Activated CD8-positive, alpha-beta memory T cell treated with anti-CD3 and anti-CD28 coated beads for 36 hours (primary cell): ENCODE measurements at regions not wholly inside any gene's neighbourhood (a gene's known extent, or its start where the extent isn't known, plus 50 kb on each side); places are given as distances from the start of the nearest gene placed in this dataset.
"Not testable (repeated sequence)": the region's sequence is repeated elsewhere in the genome, so short reads cannot be mapped to it uniquely, and the experiment has no call there.

Experiments
- CTCF ChIA-PET: fragments of 350-600 bp; sonication (Branson Sonifier 250); formaldehyde crosslinking; loops from one replicate; lab custom pipeline; 2021; ENCODE audit warnings: antibody characterized with exemption; lab: Charles Lee
- POLR2A ChIA-PET: fragments of 350-600 bp; sonication (Branson Sonifier 250); formaldehyde crosslinking; loops from one replicate; lab custom pipeline; 2021; ENCODE audit warnings: antibody characterized with exemption; lab: Charles Lee

DNA sequence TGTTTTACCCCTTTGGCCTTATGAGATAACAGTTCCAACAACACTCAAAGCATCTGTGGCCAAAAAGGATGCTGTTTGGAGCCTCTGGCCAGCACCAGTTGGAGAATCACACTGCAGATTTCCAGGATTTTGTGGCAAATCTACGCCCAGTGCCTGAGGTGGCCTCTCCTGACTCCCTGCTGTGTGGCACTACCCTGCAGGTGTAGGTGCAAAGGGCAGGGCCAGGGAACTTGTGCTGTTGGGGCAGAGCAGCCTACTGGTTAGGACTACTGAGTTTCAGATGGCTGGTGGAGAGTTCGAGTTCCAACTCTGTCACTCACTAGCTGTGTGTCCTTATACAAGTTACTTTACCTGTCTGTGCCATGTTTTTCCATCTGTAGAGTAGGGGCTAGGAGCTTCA, 170.5 kb downstream of the PTPRU start:
- CTCF ChIA-PET: no interaction called here

DNA sequence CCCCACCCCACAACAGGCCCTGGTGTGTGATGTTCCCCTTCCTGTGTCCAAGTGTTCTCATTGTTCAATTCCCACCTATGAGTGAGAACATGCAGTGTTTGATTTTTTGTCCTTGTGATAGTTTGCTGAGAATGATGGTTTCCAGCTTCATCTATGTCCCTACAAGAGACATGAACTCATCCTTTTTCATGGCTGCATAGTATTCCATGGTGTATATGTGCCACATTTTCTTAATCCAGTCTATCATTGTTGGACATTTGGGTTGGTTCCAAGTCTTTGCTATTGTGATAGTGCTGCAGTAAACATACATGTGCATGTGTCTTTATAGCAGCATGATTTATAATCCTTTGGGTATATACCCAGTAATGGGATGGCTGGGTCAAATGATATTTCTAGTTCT, 163.9 kb downstream of the PTPRU start:
- CTCF ChIA-PET, POLR2A ChIA-PET: not testable (repeated sequence)

More for the DNA sequence above, 170.5 kb downstream of the PTPRU start:
- POLR2A ChIA-PET: no interaction called here

DNA sequence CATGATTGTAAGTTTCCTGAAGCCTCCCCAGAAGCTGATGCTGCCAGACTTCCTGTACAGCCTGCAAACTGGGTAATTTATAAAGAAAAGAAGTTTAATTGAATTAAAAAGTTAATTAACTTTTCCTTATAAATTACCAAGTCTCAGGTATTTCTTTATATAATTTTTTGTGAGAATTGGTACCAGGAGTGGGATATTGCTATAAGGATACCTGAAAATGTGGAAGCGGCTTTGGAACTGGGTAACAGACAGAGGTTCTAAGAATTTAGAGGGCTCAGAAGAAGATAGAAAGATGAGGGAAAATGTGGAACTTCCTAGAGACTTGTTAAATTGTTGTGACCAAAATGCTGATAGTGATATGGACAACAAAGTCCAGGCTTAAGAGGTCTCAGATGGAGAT, 163.1 kb downstream of the PTPRU start:
- CTCF ChIA-PET: no interaction called here
- POLR2A ChIA-PET: no interaction called here

DNA sequence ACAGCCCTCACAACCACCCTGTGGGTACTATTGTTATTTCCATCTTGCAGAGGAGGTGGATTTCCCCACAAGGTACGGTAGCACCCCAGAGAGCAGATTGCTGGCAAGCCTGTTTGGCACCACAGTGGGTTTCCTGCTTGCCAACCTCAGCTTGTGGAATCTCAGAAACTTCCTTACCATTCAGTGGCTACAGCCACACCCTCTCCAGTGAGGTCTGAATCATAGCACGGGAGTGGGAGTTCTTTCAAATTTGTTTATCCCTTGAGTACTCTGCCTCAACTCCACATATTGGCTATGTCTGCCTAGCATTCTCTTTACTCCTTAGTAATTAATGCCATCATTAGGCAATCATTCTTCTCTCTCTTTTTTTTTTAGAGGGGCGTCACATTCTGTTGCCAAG, 162.1 kb downstream of the PTPRU start:
- POLR2A ChIA-PET: no interaction called here
- CTCF ChIA-PET: no interaction called here

DNA sequence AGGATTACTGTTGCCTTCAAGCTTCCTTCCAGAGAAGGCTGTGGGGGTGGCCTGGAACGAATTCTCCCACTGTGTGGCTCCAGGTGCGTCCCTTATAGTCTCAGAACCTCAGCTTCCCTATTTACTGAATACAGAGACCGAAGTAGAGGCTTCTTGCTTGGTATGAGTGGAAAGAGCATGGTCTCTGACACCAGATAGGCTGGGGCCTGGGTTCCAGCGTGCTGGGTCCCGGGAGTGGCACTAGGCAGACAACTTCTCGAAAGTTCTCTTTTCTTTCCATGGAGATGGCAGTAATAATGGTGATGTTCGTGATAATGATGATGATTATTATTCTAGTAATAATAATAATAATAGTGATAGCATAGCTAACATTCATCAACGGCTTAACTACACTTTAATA, 161.7 kb downstream of the PTPRU start:
- CTCF ChIA-PET: no interaction called here
- POLR2A ChIA-PET: no interaction called here

DNA sequence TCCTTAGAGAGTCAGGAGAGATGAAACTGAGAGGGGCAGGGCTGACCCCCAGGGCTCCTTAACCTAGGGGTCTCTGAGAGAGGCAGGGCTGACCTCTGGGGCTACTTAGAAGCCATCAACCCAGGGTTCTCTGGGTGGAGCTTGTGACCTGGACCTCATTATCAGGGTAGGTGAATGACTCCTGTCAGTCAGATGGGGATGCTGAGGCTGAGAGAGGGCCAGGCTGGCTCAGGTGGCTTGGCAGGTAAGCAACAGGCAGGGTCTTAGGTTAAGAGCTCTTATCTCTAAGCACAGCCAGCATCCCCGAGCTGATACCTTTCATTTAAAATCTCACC, 160.9 kb downstream of the PTPRU start:
- POLR2A ChIA-PET: no interaction called here
- CTCF ChIA-PET: no interaction called here

DNA sequence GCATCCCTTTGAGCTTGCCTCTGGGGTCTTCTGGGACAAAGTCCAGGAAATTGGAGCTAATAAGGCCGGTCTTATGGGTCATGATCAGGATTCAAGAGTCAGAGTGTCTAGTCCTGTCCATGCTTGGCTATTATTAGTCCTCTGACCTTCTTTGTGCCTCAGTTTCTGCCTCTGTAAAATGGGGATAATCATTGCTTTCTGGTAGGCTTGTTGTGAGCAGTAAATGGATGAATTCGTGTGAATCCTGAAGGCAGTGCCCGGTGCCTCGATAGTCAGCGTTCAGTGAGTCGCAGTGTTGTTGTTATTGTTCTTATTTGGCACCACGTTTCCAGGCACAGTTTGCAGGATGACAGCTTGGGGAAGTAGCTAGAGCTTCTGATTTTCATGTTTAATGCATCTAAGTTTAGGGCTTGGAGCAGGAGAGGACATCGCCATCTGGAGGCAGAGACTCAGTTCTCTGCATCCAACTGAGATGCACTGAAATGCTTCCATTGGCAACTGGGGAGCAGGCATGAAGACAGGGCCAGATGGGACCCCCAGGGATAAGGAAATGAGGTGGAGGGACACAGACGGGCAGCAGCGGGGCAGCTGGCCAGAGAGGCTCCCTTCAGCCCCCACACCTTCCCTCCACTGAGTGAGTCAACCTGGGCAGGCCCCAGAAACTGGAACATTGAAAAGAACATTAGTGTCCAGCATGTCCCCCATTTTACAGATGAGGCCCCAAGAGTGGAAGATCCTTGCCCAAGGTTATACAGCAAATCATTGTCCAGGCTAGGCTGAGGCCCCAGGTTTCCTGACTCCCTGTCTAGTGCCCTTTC, 160.3 kb downstream of the PTPRU start:
- CTCF ChIA-PET: no interaction called here
- POLR2A ChIA-PET: no interaction called here

DNA sequence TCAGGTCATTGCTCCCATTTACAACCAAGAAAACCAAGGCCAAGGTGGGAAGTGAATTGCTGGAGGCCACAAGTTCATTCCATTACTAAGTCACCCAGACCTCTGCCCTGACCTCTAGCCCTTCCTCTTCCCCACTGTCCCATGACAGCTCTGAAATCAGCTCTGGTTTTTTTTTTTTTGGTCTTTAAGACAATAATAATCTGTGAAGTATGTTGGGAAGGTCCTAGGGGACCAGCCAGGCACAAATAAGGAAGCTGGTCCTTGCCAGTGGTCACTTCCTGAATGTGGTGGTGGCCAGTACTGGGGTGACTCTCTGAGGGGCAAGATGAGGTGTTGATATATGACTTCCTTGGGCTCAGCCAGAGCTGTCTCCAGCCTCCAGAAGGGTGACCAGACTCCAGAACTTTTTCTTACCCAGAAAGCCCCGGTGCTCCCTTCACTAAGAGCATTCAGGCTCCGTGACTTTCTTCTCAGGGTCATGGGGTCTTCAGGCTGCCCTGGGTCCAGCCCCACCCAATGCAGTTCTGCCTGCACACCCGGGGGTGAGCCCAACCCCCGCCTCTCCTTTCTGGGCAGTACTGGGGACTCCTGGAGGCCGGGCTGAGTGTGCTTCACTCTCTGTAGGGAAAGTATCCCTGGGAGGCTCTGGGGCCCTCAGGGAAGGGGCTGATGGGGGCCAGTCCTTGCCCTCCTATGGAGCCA, 159.6 kb downstream of the PTPRU start:
- CTCF ChIA-PET: no interaction called here
- POLR2A ChIA-PET: no interaction called here

DNA sequence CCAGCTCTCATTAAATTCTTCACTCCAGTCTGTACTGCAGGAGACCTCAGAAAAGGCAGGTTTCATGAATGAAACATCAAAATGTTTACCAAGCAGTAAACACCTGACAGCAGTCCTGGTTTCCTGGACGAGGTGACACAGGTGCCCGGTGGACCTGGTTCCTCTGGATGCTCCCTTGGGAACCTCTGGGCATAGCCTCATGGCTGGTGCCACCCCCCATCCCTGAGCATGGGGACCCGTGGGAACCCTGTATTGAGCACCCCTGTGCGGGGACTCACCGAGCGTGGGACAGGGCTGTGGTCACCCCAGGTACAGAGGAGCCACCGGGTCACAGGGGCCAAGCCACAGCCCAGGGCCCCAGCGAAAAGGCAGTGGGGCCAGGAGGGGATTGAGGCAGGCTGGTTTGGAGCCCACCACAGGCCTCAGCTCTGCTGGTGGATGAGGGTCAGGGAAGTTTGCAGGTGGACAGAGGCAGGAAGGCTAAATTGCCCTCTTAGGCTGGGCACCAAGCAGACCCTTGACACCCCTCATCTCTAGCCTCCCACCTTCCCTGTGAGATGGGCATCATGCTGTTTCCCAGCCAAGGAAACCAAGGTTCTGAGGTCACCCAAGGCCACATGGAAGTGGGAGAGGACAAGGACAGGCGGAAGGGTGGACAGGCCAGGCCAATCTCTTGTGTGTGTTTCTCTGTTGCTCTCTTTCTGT, 158.4 kb downstream of the PTPRU start:
- ChIA-PET CTCF (no interaction called here), POLR2A (no interaction called here)

DNA sequence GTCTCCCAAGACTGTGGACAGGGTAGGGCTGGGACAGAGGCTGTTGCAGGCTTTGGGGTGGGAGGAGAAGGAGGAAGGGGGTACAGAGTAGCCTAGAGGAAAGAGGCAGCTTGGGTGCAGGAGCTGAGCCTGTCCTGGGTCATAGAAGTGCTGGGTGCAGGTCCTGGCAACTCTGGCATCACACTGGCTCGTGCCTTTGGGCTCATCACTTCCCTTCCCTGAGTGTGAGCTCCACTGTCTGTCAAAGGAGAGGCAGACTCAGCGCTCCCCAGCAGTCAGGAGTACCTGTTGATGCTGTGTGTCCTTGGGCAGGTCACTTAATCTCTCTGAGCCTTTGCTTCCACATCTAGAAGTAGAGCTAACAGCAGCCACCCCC, 157.1 kb downstream of the PTPRU start:
- POLR2A ChIA-PET: no interaction called here
- CTCF ChIA-PET: no interaction called here

DNA sequence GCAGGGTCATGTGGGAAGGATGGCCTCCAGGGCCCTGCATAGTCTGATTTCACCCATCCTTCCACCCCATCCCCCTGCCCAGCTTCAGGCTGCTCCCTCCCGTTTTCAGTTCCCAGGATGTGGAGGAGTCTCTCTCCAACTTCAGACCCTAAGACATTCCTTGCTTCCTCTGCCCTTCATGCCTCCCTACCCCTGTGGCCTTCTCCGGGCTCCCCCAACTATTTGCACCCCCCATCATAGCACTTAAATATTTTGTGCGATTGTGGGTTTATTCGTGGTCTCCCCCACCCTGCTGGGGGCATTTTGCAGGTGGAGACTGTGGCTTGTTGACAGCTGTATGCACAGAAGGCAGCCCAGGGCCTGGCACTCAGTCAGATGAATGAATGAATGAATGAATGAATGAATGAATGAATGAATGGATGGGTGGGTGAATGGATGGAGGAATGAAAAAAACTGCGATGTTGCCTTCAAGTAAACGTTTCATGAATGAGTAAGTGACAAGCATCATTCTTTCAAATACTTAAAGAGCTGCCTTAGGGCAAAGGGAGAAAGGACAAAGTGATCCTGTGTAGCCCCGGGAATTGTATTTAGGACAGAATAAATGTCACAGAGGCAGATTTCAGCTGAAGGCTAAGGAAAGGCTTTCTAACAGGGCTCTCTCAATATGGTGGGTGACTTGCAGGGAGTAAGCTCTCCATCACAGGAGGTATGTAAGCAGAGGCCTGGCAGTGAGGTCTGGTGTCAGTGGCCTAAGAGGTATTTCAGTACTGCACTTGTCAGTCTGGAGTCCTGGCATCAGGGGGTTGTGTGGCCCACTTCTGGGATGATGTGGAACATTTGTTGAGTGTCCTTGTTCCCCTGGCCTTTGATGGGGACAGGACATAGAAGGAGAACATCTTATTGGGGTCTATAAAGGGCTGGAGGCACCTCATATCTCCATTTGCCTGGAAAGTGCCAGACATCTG, 156.4 kb downstream of the PTPRU start:
- ChIA-PET CTCF (no interaction called here), POLR2A (no interaction called here)

DNA sequence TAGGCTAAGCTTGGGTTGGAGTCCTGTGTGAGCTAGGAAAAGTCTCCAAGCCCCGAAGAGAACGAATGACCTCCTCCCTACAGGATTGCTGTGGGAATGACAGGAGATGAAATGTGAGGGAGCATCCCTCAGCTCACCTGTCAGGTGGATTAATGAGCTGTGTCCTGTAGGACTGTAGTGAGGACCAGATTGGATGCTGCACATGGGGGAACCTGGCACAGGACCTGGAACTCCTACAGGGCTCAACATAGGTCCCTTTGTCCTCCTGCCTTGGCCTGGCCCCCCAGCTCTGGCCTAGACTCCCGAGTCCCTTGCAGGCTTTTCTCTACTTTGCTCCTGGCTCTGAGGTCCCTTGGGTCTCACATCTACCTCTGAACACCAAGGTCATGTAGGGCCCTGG, 155.7 kb downstream of the PTPRU start:
- ChIA-PET POLR2A (no interaction called here), CTCF (no interaction called here)

DNA sequence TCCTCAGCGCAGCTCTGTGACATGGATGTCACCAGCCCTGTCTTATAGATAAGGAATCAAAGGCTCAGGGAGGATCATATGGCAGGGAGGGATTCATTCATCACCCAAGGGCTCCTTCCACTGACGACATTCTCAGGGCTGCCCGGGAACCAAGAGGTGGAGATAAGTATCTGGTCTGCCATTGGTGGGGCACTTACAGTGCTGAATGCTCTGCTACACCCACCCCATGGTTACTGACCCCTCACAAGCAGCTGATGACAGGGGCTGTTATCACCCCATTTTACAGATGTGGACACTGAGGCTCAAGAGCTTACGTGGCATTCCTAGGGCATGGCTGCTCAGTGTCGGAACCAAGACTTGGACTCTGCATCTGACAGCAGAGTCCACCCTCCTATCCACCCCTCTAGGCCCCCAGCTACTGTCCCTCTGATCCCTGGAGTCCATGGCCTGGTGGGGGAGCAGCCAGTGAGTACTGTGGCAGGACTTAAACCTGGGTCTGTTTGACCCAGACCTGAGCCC, 155.1 kb downstream of the PTPRU start:
- ChIA-PET POLR2A (no interaction called here), CTCF (no interaction called here)

DNA sequence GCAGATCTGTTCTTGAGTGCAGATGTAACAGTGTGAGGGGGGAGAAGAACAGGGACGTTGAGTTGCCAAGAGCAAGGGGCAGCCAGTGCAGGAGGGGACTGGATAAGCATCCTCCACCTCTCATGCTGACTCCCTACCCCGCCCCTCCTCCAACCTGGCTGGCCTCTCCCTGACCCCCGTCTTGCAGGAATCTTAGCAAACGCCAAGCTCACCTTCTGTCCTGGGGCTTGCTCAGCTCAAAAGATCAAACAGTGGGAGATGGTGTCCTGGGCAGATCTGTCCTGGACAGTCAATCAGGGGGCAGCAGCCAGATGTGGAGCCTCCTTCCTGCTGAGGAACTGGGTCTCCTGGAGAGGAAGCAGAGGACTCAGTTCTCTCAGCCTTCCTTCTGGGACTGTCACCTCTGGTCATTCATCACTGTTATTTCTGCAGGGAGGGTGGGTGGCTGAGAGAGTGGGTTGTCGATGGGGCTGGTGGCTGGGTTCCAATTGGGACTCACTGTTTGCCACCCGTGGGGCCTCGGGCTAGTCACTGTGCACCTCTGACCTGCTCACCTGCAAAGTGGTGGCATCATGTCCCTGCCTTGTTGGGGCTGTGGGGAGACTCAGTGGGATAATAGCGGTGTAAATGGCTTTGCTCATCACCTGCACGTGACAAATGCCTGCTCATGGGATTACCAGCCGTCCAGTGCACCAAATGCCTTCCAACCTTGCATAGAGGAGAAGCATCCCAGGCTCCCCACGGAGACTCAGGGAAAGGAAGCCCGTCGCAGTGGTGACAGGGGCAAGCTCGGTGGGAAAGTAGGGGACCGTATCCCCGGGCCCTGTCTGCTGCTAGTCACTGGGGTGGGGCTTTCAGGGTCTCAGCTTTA, 154.4 kb downstream of the PTPRU start:
- CTCF ChIA-PET: no interaction called here
- POLR2A ChIA-PET: no interaction called here

DNA sequence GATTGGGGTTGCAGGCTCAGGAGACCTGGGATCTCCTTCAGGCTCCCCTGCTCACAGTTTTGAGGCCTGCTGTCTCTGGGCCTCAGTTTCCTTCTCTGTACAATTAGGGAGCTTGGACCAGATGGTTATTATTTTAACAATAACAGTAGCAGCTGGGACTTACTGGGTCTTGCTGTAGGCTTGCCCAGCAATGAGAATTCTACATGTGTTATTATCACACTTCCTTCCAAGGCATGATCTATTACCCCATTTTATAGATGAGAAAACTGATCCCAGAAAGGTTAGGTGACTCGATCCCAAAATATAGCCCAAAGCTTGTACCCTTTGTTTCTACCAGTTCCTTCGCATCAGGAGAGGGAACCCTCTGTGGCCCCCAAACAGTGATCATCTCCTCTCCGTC, 153.8 kb downstream of the PTPRU start:
- POLR2A ChIA-PET: no interaction called here
- CTCF ChIA-PET: no interaction called here

DNA sequence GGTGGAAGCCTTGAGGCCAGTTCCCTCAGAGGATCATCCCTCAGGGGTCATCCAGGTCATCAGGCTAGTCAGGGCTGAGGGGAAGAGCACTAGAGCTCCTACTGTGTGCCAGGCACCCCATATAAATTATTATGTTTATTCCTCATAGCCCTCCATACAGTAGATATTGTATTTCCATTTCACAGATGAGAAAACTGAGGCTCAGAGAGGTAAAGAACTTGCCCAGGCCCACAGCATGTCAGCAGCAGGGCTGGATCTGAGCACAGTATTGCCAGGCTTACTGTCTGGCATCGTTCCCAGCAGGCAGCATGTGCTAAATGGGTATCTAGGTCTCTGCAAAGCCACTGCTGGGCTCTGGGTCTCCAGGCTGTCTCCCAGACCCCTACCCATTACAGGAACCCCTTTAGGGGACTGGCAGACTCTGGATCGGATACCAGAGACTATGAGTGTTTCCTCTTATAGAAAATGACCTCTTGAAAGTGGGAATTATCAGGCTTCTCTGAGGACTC, 153.3 kb downstream of the PTPRU start:
- ChIA-PET POLR2A (no interaction called here), CTCF (no interaction called here)

DNA sequence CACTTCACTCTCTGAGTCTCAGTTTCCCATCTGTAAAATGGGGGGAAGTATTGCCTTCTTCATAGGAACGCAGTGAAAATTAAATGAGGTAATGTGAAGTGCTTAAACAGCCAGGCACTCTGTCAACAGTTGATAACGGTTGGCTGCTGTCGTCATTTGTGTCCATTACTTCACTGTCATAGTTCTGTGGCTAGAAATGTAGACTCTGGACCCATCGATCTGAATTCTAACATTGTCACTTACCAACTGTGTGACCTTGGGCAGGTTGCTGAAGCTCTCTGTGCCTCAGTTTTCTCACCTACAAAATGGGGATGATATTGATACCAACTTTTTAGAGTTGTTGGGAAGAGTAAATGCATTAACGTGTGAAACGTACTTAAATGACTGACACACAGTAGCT, 152.6 kb downstream of the PTPRU start:
- ChIA-PET CTCF (no interaction called here), POLR2A (no interaction called here)

DNA sequence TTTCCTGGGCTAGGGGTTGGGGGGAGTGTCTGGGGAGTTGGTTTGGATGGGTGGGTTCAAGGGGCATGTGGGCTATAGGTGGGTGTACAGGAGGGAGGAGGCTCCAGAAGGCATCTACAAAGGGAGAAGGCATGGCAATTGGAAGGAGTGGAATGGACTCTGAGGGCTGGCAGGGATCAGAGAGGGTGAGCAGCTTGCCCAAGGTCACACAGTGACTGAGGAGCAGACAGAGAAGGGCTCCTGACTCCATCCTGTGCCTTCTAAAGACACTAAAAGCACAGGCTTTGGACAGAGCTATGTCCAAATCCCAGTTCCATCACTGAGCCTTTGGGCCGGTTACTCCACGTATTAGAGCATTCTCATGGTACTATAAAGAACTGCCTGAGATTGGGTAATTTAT, 151.8 kb downstream of the PTPRU start:
- ChIA-PET CTCF (no interaction called here), POLR2A (no interaction called here)
